Panc1 (cell line): ENCODE measurements at regions not wholly inside any gene's neighbourhood (a gene's known extent, or its start where the extent isn't known, plus 50 kb on each side); places are given as distances from the start of the nearest gene placed in this dataset.

Experiments used
- ATAC-seq: fragments of 200-7000 bp; cut with Tn5 transposase; 2 replicates; pipeline ENCODE4 v1.9.1; 2020; ENCODE audit warnings: mild to moderate bottlenecking, moderate library complexity
- BruUV-seq: library from RNA; stranded (reverse); fragments of 400-500 nt; replicated peaks from 2 replicates; lab custom pipeline; 2021; lab: Mats Ljungman, UMichigan
- CTCF ChIA-PET: fragments of 300-600 bp; sonication (Branson Sonifier 250); formaldehyde crosslinking; loops from one replicate; lab custom pipeline; 2022; ENCODE audit warnings: antibody characterized with exemption; lab: Charles Lee
- POLR2A ChIA-PET: fragments of 300-600 bp; sonication (Branson Sonifier 250); formaldehyde crosslinking; loops from one replicate; lab custom pipeline; 2022; ENCODE audit warnings: antibody characterized with exemption; lab: Charles Lee
- DNase-seq: peaks from one replicate; pipeline ENCODE4 v3.0.0-alpha.2; 2010; ENCODE audit warnings: low read depth, low spot score
- H3K27ac ChIP-seq: 2 replicates; pipeline ENCODE4 v1.5.1; 2011; ENCODE audit warnings: mild to moderate bottlenecking, low read length, inconsistent platforms
- H3K27me3 ChIP-seq: fragments of 200-500 bp; sonication (Bioruptor generic); 2 replicates; pipeline ENCODE4 v1.6.0; 2014; ENCODE audit warnings: low read length, inconsistent platforms; ENCODE audit not compliant: control insufficient read depth, insufficient read depth
- H3K36me3 ChIP-seq: fragments of 200-500 bp; sonication (Bioruptor generic); 2 replicates; pipeline ENCODE4 v1.5.1; 2014; ENCODE audit warnings: inconsistent platforms, mild to moderate bottlenecking, low read length, moderate library complexity; ENCODE audit not compliant: control insufficient read depth, insufficient read depth
- H3K4me1 ChIP-seq: 2 replicates; pipeline ENCODE4 v1.5.1; 2011; ENCODE audit warnings: inconsistent platforms, mild to moderate bottlenecking, low read length, moderate library complexity; ENCODE audit not compliant: control insufficient read depth, insufficient read depth
- H3K4me3 ChIP-seq, 2 experiments: 2 replicates each; pipeline ENCODE4 v1.5.1; 2011 to 2012; ENCODE audit warnings: low read depth in 2 of 2, low read length in 2 of 2, mild to moderate bottlenecking in 2 of 2, inconsistent platforms in 1 of 2, moderate library complexity in 1 of 2
- H3K9me3 ChIP-seq: fragments of 200-500 bp; sonication (Bioruptor generic); 2 replicates; pipeline ENCODE4 v1.5.1; 2014; ENCODE audit warnings: low read depth, mild to moderate bottlenecking, inconsistent platforms, low read length, moderate library complexity; ENCODE audit not compliant: control insufficient read depth, insufficient read depth
- POLR2AphosphoS5 ChIP-seq: IDR thresholded peaks from 2 replicates; pipeline ENCODE4 v1.6.1; 2012; ENCODE audit warnings: mild to moderate bottlenecking, low read depth, low read length, moderate library complexity
- SIN3A ChIP-seq: IDR thresholded peaks from 2 replicates; pipeline ENCODE4 v1.6.1; 2012; ENCODE audit warnings: low read depth, mild to moderate bottlenecking, low read length, moderate library complexity, borderline replicate concordance; ENCODE audit not compliant: insufficient read depth
- TCF7L2 ChIP-seq: IDR thresholded peaks from 2 replicates; pipeline ENCODE4 v1.6.1; 2011; ENCODE audit warnings: mild to moderate bottlenecking, low read depth, low read length, inconsistent platforms
- in situ Hi-C: cut with HindIII; loops from 2 replicates; pipeline ENCODE4 v1.10.0; 2016; ENCODE audit warnings: low sequenced_read_pairs, low pct_unique_long_range_greater_than_20kb
- intact Hi-C: fragments of 100-400 bp; cut with micrococcal nuclease; formaldehyde crosslinking; loops from one replicate; pipeline ENCODE4 v1.10.0; 2022; ENCODE audit not compliant: unreplicated experiment
- TF ChIP-seq, protein P1 (sequence below), 2 experiments: IDR thresholded peaks; 2 replicates each; pipeline ENCODE4 v1.6.1; 2011 to 2012; ENCODE audit warnings: low read depth in 2 of 2, control low read depth in 1 of 2, low read length in 1 of 2, mild to moderate bottlenecking in 1 of 2, moderate library complexity in 1 of 2; ENCODE audit not compliant: insufficient read depth in 1 of 2
- TF ChIP-seq, protein P2 (sequence below): fragments of 450-650 bp; IDR thresholded peaks from 2 replicates; pipeline ENCODE4 v1.5.1; 2017; ENCODE audit warnings: mild to moderate bottlenecking

DNA sequence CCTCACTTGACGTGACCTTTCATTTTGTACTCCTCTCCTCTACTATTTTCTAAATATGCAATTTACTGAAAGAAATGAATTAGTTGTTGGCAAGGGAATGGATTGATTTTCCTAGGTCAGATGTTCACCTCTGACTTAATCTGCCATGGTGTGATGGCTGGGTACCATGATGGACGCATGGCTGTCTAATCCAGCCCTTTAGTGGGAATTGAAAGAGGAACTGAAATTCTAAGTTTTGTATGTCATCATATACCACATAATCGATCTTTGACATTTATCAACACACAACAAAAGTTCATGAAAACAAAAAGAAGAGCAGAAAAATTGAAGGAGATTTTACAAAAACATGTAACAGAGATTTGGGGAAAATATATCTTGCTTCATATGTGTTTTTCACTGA is 331.3 kb upstream of the SNX7 start:
- H3K4me1 ChIP-seq = no peaks in the 10 kb centered on the region; the same call in 1 of the 2 replicates
- ChIA-PET POLR2A (no interaction called here), CTCF (no interaction called here)
- no peak for ATAC-seq
- intact Hi-C loops = no loop called here
- no TSS peak for BruUV-seq
- no peak for DNase-seq
- peak overlapping the region; percentile 59; the same call in 1 of the 2 replicates for H3K27ac ChIP-seq
- H3K9me3 ChIP-seq = no peaks in the 10 kb centered on the region
- H3K27me3 ChIP-seq = no peaks in the 10 kb centered on the region
- H3K36me3 ChIP-seq = no peaks in the 10 kb centered on the region
- in situ Hi-C loops = no loop called here
- TF ChIP-seq SIN3A = no peak
- TF ChIP-seq TCF7L2 = no peak
- TF ChIP-seq, protein P1, sequence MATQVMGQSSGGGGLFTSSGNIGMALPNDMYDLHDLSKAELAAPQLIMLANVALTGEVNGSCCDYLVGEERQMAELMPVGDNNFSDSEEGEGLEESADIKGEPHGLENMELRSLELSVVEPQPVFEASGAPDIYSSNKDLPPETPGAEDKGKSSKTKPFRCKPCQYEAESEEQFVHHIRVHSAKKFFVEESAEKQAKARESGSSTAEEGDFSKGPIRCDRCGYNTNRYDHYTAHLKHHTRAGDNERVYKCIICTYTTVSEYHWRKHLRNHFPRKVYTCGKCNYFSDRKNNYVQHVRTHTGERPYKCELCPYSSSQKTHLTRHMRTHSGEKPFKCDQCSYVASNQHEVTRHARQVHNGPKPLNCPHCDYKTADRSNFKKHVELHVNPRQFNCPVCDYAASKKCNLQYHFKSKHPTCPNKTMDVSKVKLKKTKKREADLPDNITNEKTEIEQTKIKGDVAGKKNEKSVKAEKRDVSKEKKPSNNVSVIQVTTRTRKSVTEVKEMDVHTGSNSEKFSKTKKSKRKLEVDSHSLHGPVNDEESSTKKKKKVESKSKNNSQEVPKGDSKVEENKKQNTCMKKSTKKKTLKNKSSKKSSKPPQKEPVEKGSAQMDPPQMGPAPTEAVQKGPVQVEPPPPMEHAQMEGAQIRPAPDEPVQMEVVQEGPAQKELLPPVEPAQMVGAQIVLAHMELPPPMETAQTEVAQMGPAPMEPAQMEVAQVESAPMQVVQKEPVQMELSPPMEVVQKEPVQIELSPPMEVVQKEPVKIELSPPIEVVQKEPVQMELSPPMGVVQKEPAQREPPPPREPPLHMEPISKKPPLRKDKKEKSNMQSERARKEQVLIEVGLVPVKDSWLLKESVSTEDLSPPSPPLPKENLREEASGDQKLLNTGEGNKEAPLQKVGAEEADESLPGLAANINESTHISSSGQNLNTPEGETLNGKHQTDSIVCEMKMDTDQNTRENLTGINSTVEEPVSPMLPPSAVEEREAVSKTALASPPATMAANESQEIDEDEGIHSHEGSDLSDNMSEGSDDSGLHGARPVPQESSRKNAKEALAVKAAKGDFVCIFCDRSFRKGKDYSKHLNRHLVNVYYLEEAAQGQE (IDR thresholded peaks at IDR 0.05; ENCODE audit: insufficient read depth in 1 of 2, low read depth in 2 of 2, low read length in 1 of 2) = no peak
- TF ChIP-seq, protein P2, sequence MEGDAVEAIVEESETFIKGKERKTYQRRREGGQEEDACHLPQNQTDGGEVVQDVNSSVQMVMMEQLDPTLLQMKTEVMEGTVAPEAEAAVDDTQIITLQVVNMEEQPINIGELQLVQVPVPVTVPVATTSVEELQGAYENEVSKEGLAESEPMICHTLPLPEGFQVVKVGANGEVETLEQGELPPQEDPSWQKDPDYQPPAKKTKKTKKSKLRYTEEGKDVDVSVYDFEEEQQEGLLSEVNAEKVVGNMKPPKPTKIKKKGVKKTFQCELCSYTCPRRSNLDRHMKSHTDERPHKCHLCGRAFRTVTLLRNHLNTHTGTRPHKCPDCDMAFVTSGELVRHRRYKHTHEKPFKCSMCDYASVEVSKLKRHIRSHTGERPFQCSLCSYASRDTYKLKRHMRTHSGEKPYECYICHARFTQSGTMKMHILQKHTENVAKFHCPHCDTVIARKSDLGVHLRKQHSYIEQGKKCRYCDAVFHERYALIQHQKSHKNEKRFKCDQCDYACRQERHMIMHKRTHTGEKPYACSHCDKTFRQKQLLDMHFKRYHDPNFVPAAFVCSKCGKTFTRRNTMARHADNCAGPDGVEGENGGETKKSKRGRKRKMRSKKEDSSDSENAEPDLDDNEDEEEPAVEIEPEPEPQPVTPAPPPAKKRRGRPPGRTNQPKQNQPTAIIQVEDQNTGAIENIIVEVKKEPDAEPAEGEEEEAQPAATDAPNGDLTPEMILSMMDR = no peak
- no peak for TF ChIP-seq POLR2AphosphoS5
- H3K4me3 ChIP-seq = no peak overlapping the region

DNA sequence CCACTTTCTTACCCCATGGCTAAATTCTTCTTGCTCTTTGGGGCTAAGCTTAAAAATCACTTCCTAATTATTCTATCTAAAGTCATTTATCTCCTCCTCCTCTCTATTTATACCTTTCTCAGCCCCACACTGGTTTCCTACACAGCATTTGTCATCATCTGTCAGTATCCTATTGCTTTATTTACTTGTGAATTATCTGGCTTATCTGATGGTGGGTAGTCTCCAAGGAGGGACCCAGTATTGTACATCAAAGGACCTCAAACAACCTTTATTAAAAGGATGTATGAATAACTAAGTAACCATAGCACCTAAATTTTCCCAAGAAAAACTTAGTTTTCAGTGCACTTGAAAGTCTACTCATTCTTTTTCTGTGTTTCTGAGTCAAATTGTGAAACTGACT is 332.7 kb upstream of the SNX7 start:
- intact Hi-C loops = no loop called here
- no TSS peak for BruUV-seq
- CTCF ChIA-PET = no interaction called here

More for the DNA sequence above, 332.7 kb upstream of the SNX7 start:
- Histone ChIP-seq H3K27me3 (no peaks in the 10 kb centered on the region), H3K36me3 (no peaks in the 10 kb centered on the region), H3K4me3 (no peak overlapping the region), H3K4me1 (no peaks in the 10 kb centered on the region; the same call in 1 of the 2 replicates), H3K9me3 (no peaks in the 10 kb centered on the region), H3K27ac (peak overlapping the region; percentile 39; the same call in 1 of the 2 replicates)
- DNase-seq = no peak
- ATAC-seq = no peak
- in situ Hi-C loops = no loop called here
- POLR2A ChIA-PET = no interaction called here
- TF ChIP-seq POLR2AphosphoS5 (no peak), TCF7L2 (no peak), SIN3A (no peak)
- TF ChIP-seq, protein P2 = no peak
- TF ChIP-seq, protein P1 (IDR thresholded peaks at IDR 0.05; ENCODE audit: insufficient read depth in 1 of 2, low read depth in 2 of 2, low read length in 1 of 2) = no peak
